BLaER1 (cell line): ENCODE measurements at regions not wholly inside any gene's neighbourhood (a gene's known extent, or its start where the extent isn't known, plus 50 kb on each side); places are given as distances from the start of the nearest gene placed in this dataset.

Experiments used
- H3K27ac ChIP-seq: shearing (Covaris generic); formaldehyde crosslinking; 2 replicates; pipeline ENCODE4 v1.8.1; 2022
- H3K27me3 ChIP-seq: shearing (Covaris generic); formaldehyde crosslinking; 2 replicates; pipeline ENCODE4 v1.8.1; 2022
- H3K36me3 ChIP-seq: shearing (Covaris generic); formaldehyde crosslinking; 2 replicates; pipeline ENCODE4 v1.8.1; 2022
- H3K4me1 ChIP-seq: shearing (Covaris generic); formaldehyde crosslinking; 2 replicates; pipeline ENCODE4 v1.8.1; 2022
- H3K4me2 ChIP-seq: shearing (Covaris generic); formaldehyde crosslinking; 2 replicates; pipeline ENCODE4 v1.8.1; 2022
- H3K4me3 ChIP-seq: shearing (Covaris generic); formaldehyde crosslinking; 2 replicates; pipeline ENCODE4 v1.8.1; 2022
- H3K9ac ChIP-seq: shearing (Covaris generic); formaldehyde crosslinking; 2 replicates; pipeline ENCODE4 v1.8.1; 2022
- H3K9me3 ChIP-seq: shearing (Covaris generic); formaldehyde crosslinking; 2 replicates; pipeline ENCODE4 v1.8.1; 2022
- H4K20me1 ChIP-seq: shearing (Covaris generic); formaldehyde crosslinking; 2 replicates; pipeline ENCODE4 v1.8.1; 2022
- Cebpa-rat ChIP-seq: shearing (Covaris generic); IDR thresholded peaks from 2 replicates; pipeline ENCODE4 v1.8.1; 2022

DNA sequence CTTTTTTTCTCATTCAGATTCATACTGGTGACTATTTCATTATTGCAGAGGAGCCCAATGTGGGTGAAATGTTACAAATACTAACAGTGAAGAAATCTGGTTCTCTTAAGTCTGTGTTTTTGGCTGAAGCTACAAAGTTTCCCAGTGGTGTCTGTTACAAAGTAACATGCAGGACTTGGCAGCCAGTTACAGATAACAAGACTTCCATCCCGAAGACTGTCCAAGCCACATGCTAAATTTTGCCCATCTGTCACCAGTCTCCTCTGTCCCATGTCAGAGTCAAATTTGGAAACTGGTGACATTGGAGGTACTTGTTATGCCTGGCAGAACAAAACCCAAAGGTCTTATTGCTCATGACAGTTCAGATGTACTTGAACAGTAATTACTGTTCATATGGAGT is 269.2 kb upstream of the GOLIM4 start:
- Histone ChIP-seq H3K36me3 (no peaks in the 10 kb centered on the region), H3K4me1 (no peaks in the 10 kb centered on the region), H3K9ac (no peak overlapping the region), H3K27me3 (no peaks in the 10 kb centered on the region), H3K9me3 (no peaks in the 10 kb centered on the region), H4K20me1 (no peaks in the 10 kb centered on the region), H3K4me3 (no peak overlapping the region), H3K27ac (no peak overlapping the region), H3K4me2 (no peak overlapping the region)
- no peak for TF ChIP-seq Cebpa-rat

- Histone ChIP-seq H3K9ac (no peak overlapping the region), H3K27ac (no peak overlapping the region), H4K20me1 (no peaks in the 10 kb centered on the region), H3K4me2 (no peak overlapping the region), H3K36me3 (no peaks in the 10 kb centered on the region), H3K27me3 (no peaks in the 10 kb centered on the region), H3K9me3 (no peaks in the 10 kb centered on the region), H3K4me3 (no peak overlapping the region), H3K4me1 (no peaks in the 10 kb centered on the region)
- TF ChIP-seq Cebpa-rat = no peak
These were observed 267.0 kb upstream of the GOLIM4 start for GRCh38 chr3:168362661-168363247.

DNA sequence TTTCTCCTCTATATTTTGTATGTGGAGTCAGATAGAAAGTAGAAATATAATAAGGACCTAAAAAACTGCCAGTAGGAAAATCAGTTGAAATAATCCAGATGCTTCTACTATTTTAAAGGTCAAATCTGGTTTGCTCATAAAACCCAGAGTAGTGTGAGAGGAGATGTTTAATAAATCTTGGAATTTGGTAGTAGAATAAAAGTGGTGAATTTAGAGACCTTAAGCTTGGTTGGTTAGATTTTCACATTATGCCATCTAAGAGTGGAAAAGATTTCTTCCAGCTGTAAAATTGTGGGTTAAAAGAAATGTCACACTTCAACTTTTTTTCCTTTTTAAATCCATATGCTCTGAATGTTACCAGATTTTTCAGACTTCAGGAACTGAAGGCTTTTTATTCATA is 266.4 kb upstream of the GOLIM4 start:
- H4K20me1 ChIP-seq = no peaks in the 10 kb centered on the region
- H3K9ac ChIP-seq = no peak overlapping the region
- no peak for TF ChIP-seq Cebpa-rat
- H3K4me2 ChIP-seq = no peak overlapping the region
- no peak overlapping the region for H3K4me3 ChIP-seq
- H3K27me3 ChIP-seq = no peaks in the 10 kb centered on the region
- no peaks in the 10 kb centered on the region for H3K36me3 ChIP-seq
- no peaks in the 10 kb centered on the region for H3K4me1 ChIP-seq
- H3K27ac ChIP-seq = no peak overlapping the region
- no peaks in the 10 kb centered on the region for H3K9me3 ChIP-seq

DNA sequence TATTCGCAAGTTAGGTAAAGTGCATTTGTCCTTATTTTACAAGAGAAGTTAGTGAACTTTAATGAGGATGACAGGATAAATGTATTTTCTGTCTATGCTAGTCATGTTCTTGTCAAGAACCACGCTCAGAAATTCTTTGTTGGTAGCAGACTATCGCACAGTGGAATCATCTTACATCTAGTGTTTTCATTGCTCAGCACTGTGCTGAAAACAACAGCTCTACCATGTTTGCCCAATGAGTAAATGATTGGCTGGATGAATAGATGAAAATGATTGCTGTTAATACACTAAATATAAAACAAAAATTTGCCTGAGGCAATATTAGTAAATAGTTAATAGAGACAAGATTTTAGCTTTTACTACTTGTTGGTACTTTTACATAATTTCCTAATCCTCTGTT is 265.3 kb upstream of the GOLIM4 start:
- no peaks in the 10 kb centered on the region for H3K4me1 ChIP-seq
- no peaks in the 10 kb centered on the region for H4K20me1 ChIP-seq
- no peak for TF ChIP-seq Cebpa-rat
- H3K36me3 ChIP-seq = no peaks in the 10 kb centered on the region
- no peak overlapping the region for H3K4me3 ChIP-seq
- no peaks in the 10 kb centered on the region for H3K9me3 ChIP-seq
- H3K4me2 ChIP-seq = no peak overlapping the region
- H3K9ac ChIP-seq = no peak overlapping the region
- H3K27me3 ChIP-seq = no peaks in the 10 kb centered on the region
- H3K27ac ChIP-seq = no peak overlapping the region

DNA sequence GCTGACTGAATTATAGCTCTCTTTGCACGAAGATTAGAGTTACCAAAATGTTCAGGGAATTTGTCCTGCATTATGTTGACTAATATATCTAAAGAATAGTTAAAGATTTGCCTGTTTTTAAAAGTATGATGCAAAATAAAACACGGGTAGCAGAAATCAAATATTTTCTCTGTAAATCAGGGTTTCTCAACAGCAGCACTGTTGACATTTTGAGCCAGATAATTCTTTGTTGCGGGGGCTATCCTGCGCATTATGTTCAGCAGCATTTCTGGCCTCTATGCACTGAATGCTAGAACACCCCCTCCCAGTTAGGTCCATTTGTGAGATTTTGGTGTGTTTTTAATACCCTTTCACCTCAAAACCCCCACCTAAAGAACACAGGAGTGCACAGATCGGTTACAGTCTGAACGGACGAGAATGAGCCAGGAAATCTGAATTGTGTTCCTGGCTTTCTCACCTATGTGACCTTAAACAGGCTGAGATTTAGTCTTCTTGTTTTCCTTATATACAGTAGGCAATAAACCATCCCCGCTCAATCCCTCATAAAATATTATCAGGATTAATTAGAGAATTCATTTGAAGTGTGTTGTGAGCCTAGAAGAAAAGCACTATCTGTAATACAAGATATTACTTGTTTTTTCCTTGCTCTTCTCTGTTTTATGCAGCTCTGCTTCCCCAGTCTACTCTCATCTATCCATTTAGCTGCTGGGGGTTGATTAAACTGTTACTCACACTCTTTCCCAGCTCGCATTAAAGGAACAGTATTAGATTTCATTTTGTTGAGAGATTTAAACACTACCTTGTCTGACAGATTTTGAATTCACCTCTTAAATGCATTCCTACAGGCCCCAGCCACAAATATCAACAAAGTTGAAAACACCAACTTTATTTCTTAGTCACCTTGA is 247.5 kb upstream of the GOLIM4 start:
- no peak overlapping the region for H3K9ac ChIP-seq
- H3K36me3 ChIP-seq = no peaks in the 10 kb centered on the region
- no peak overlapping the region for H3K27ac ChIP-seq
- no peaks in the 10 kb centered on the region for H4K20me1 ChIP-seq
- H3K27me3 ChIP-seq = no peaks in the 10 kb centered on the region
- H3K9me3 ChIP-seq = no peaks in the 10 kb centered on the region
- no peak for TF ChIP-seq Cebpa-rat
- H3K4me2 ChIP-seq = no peak overlapping the region
- H3K4me1 ChIP-seq = no peaks in the 10 kb centered on the region
- no peak overlapping the region for H3K4me3 ChIP-seq

GRCh38 chr3:168341956-168342936 is 246.5 kb upstream of the GOLIM4 start:
- Histone ChIP-seq H3K27me3 (no peaks in the 10 kb centered on the region), H3K4me2 (no peak overlapping the region), H3K9ac (no peak overlapping the region), H3K9me3 (no peaks in the 10 kb centered on the region), H3K36me3 (no peaks in the 10 kb centered on the region), H3K27ac (no peak overlapping the region), H4K20me1 (no peaks in the 10 kb centered on the region), H3K4me1 (no peaks in the 10 kb centered on the region), H3K4me3 (no peak overlapping the region)
- TF ChIP-seq Cebpa-rat = no peak

- no peaks in the 10 kb centered on the region for H3K27me3 ChIP-seq
- no peak for TF ChIP-seq Cebpa-rat
These were observed 245.6 kb upstream of the GOLIM4 start for GRCh38 chr3:168341192-168341815.

DNA sequence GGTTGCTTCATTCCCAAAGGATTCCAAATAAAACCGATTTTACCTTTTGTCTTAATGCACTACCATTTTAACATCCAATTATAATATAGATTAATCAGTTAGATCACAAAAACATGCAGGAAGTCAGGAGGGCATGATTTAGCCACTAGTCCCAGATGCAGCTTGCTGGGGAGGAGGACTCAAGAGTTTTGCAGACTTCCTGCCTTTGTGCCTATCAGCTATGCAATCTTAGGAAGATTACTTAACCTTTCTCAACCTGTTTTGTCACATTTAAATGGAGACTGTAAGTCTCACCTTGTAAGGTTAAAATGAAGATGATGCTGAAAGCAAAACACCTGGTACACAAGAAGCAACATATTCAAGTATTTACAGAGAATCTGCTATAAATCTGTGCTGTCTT is 242.4 kb upstream of the GOLIM4 start:
- Histone ChIP-seq H3K9ac (no peak overlapping the region), H3K4me1 (no peaks in the 10 kb centered on the region), H3K36me3 (no peaks in the 10 kb centered on the region), H3K27ac (no peak overlapping the region), H4K20me1 (no peaks in the 10 kb centered on the region), H3K9me3 (no peaks in the 10 kb centered on the region), H3K4me2 (no peak overlapping the region), H3K4me3 (no peak overlapping the region), H3K27me3 (no peaks in the 10 kb centered on the region)
- TF ChIP-seq Cebpa-rat = no peak

More at GRCh38 chr3:168341192-168341815, 245.6 kb upstream of the GOLIM4 start:
- Histone ChIP-seq H3K4me3 (no peak overlapping the region), H4K20me1 (no peaks in the 10 kb centered on the region), H3K4me2 (no peak overlapping the region), H3K4me1 (no peaks in the 10 kb centered on the region), H3K27ac (no peak overlapping the region), H3K36me3 (no peaks in the 10 kb centered on the region), H3K9me3 (no peaks in the 10 kb centered on the region), H3K9ac (no peak overlapping the region)

- Histone ChIP-seq H3K27me3 (no peaks in the 10 kb centered on the region), H3K36me3 (no peaks in the 10 kb centered on the region), H3K27ac (no peak overlapping the region)
These were observed 240.6 kb upstream of the GOLIM4 start for GRCh38 chr3:168336276-168336675.

More at GRCh38 chr3:168336276-168336675, 240.6 kb upstream of the GOLIM4 start:
- H3K4me2 ChIP-seq = no peak overlapping the region
- H4K20me1 ChIP-seq = no peaks in the 10 kb centered on the region
- H3K9me3 ChIP-seq = no peaks in the 10 kb centered on the region
- H3K4me1 ChIP-seq = no peaks in the 10 kb centered on the region
- no peak overlapping the region for H3K9ac ChIP-seq
- TF ChIP-seq Cebpa-rat = no peak
- H3K4me3 ChIP-seq = no peak overlapping the region
